Hindlimb muscle (tissue), 1 donor: ENCODE measurements at regions not wholly inside any gene's neighbourhood (a gene's known extent, or its start where the extent isn't known, plus 50 kb on each side); places are given as distances from the start of the nearest gene placed in this dataset.

Experiments used
- DNase-seq: peaks from one replicate; pipeline ENCODE4 v3.0.0-alpha.2; 2013

DNA sequence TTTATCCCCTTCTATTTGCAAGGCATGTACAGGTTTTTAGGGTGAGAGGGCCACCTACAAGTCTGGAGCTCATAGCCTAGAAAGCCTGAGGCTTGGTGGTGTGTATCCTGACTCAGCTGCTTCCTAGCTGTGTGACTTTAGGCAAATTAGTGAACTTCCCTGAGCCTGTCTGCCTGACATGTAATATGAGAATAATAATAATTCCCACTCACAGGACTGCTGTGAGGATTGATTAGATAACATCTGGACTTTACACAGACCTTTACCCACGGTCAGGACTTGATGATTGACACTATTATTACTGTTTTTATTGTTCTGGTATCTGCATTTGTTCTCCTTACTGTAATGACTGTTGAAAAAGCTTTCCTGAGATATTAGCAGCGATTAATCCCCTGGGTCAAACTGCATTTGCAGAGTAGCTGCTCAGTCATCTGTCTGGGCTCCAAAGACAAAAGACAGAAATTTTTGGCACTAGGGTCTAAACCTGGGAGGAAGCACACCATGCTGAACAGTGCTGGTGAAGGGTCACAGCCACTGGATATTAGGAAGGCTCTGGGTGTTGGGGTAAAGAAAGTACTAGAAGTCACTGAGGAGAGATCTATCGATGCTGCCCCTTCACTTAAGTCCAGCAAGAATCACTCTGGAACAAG, 276.5 kb upstream of the FN1 start:
- DNase-seq = no peak

DNA sequence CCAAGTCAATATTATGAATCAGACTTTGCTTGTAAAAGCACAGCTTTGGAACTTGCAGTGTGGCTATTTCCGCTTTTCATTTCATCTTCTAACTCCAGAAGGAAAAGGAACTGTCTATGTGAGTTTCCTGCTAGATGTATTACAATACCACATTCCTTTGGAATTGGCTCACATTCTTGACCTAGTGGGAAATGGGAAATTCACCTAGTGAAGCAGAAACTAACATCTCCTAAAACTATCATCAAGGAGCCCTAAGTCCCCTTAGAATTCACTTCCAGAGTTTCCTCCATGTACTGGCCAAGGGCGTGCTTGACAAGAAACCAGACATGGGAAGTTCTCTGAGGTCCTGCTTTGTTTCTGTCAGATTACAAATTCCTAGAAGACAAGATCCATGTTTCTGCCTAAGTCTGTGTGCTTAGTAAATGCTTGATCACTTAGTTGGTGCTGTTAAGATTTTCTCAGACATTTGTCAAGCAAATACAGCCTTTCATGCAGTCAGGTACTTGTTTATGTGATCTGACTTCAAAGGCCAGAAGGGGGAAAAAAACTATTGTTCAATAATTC, 275.7 kb upstream of the FN1 start:
- DNase-seq = no peak

DNA sequence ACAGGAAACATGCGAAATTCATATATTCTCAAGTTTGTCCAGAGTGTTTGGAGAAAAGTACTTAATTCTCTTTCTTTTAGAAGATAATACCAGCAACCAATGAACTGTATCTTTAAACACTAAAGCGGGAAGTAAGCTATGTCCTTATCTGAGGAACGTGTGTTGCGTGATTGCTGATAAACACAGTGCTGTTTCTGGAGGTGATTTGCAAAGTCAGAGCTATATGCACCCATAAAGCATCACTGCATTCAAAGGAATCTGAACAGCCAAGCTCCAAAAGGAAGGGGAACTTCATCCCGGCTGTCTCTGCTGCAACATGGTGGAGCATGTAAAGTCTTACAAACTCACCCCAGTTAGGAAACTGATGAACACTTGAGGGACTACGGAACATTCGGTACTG, 271.7 kb upstream of the FN1 start:
- no peak for DNase-seq

DNA sequence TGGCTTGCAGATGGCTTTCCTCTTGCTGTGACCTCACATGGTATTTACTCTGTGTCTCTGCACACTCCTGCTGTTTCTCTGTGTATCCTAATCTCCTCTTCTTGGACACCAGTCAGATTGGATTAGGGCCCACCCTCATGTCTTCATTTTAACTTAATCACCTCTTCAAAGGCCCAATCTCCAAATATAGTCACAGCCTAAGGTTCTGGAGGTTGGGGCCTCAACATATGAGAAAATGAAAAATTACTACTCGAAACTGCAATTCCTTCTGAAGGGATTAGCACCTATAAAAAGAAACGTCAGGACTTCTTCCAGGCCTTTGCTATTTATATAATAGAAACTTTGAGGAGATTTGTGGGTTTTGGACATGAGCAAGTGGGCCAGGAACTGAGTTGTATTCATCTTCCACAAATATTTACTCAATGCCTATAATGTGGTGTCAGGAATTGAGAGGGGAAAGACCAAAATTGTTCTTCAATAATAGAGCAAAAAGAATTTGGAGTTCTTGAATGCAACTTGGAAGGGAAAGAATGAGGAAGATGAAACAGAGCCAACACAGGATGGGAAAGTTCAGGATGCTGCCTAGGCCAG, 270.0 kb upstream of the FN1 start:
- no peak for DNase-seq

DNA sequence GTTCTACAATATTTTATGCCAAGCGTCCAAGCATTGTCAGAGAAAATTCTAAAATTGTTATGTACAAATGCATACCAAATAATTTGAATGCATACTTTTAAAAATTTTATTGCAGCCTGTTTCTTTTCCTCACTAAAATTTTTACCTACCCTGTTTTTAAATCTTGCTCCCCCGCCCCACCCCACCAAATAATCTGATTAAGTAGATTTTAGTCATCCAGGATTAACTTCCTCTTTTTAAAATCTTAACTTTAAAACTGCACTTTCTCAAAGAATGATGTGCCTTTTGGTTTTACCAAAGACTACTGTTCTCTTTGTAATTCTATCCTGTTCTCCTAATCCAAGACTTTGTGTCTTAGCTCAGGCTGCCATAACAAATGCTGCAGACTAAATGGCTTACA, 269.4 kb upstream of the FN1 start:
- no peak for DNase-seq

DNA sequence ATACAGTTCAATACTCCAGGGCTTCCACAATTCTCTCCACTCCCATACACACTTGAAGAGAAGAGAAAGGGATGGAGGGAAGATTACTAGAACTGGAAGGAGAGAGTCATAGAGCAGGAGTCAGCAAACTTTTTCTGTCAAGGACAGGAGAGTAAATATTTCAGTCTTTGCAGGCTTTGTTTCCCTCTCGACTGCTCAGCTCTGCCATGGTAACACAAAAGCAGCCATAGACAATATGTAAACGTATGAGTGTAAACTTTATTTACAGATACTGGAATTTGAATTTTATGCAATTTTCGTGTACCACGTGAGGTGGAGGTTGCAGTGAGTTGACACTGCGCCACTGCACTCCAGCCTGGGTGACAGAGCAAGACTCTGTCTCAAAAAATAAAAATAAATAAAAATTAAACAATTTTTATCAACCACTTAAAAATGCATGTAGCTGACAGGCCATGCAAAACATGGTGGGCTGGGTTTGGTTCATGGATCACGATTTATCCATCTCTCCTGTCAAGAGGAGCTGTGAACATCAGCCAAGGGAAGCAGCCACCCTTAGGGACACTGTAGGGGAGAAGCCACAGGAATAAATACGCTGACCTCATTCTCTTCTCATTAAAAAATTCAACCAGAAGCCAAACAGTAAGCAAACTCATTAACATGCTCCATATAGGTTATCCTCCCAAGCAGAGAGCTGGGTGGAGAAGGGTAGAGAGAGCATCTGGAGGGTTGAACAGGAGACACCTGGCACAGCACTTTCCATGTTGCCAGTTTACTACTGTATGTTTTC, 266.4 kb upstream of the FN1 start:
- DNase-seq = no peak

DNA sequence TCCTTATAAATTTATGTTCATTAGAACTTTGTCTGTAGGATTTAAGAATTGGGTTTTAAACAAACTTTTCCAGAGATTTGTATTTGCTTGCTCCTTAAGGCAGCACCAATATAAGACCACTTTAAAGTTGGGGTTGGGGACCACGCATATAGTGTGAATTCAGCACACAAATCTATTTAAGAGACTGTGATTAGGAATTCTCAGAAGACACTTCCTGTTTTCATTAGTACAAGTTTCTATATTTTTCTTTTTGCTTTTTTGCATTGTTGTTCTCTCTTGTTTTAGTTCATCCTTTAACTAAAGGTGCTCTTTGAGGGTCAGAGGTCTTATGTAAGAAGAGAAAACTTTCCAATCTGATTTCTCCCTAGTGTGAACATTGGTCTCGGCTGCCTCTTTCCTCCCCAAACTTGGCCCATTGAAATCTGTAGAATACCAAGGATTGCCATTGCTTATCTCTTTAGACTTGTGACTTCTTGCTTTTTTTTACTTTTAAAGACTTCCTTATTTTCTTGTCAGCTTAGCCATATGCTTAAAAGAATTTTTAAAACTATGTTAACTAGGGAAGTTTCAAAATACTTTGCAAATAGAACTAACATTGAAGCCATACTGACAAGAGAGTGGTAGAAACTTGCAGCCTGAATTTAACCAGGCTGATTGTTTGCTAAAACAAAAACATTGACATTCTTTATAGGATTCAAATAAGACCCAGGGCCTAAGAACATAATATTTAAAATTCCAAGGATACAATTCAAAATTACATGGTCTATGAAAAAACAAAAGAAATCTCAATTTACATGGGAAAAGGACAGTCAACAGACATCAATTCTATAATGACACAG, 264.1 kb upstream of the FN1 start:
- no peak for DNase-seq

DNA sequence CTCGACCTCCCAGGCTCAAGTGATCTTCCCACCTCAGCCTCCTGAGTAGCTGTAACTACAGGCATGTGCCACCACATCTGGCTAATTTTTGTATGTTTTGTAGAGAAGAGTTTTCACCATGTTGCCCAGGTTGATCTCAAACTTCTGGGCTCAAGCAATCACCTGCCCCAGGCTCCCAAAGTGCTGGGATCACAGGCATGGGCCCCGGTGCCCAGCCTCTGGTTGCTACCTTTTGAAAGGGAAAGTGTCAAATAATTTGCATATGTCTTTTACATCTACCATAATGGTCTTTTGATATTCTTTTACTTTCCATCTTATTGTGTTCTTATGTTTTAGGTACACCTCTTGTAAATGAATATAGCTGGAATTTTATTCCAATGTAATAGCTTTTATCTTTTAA, 263.1 kb upstream of the FN1 start:
- DNase-seq = no peak

DNA sequence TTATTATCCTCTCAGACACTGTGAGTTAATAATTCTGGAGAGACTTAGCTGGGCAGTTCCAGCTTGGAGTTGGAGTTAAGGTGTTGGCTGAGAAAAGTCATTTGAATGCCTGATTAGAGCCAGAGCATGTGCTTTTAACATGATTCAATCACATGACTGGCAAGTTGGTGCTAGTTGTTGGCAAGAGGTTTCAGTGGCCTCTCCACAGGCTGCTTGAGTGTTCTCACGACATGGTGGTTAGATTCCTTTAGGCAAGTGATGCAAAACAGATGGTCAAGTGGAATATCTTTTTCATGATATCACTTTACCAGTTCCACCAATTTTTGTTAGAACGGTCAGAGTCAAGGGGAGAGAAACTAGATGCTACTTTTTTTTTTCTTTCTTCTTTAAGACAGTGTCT, 262.7 kb upstream of the FN1 start:
- DNase-seq = no peak

DNA sequence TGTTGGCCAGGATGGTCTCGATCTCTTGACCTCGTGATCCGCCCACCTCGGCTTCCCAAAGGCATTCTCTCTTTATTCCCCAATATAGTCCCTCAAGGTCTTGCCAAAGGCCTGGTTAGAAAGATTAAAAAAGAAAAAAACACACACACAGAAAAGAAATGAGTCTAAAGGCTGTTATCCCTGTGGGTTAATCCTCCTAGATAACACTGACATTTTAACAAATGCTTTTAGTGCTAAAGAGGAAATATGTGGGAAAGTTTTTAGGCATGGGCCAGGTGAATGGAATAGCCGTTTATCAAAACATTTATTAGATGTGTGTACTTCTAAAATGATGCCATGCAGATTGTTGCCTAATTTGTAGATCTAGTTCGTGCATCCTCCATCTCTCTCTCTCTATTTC, 261.6 kb upstream of the FN1 start:
- no peak for DNase-seq

DNA sequence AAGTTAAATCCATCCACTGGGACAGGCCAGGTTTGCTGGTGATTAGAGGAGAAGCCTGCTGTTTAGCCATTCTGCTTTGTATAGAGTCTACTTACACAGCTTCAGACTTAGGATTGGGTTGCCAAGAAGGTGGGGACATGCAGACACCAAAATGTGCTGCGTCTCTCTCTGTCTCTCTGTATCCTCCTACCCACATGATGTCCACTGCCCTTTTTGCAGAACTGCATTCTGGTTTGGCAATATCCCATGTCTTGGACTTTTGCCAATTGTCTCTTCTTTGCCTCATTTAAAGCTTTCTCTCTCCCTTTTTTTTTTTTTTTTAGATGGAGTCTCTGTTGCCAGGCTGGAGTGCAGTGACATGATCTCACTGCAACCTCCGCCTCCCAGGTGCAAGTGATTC, 261.1 kb upstream of the FN1 start:
- DNase-seq = no peak

DNA sequence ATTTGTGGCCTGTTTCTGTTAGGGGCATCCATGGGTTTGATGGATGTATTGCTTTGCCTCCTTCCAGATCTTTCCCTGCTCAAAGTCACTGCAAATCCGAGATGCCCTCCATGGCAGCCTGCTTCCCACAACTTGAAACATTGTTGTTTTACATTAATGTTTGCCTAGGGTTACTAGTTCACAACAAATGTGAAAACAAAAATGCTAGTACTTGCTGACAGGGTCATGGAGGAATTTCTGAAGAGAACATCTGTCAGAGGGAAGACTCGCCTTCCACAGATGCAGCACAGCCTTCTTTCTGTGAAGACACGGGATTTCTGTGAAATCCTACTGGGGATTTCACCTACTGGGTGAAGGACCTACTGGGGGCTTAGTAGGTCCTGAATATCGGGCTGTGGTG, 260.0 kb upstream of the FN1 start:
- DNase-seq = no peak

DNA sequence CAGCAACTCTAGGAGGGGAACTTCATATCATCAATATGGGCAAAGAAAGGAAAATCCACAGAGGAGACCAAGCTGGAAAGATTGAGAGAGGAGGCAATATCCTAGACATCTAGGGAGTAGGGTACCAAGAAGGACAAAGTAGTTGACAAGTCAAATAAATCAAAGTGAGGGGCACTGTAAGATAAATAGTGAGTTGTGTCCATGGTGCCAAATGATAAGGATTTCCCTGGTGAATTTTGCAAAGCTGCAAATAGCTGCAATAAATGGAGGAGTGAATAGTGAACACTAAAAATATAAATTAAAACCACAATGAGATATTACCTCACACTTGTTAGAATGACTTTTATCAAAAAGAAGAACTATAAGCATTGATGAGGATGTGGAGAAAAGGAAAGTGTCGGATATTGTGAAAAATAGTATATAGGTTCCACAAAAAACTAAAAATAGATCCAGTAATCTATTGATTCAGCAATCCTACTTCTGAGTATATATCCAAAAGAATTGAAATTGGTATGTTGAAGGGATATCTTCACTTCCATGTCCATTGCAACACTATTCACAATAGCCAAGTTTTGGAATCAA, 258.2 kb upstream of the FN1 start:
- DNase-seq = no peak

DNA sequence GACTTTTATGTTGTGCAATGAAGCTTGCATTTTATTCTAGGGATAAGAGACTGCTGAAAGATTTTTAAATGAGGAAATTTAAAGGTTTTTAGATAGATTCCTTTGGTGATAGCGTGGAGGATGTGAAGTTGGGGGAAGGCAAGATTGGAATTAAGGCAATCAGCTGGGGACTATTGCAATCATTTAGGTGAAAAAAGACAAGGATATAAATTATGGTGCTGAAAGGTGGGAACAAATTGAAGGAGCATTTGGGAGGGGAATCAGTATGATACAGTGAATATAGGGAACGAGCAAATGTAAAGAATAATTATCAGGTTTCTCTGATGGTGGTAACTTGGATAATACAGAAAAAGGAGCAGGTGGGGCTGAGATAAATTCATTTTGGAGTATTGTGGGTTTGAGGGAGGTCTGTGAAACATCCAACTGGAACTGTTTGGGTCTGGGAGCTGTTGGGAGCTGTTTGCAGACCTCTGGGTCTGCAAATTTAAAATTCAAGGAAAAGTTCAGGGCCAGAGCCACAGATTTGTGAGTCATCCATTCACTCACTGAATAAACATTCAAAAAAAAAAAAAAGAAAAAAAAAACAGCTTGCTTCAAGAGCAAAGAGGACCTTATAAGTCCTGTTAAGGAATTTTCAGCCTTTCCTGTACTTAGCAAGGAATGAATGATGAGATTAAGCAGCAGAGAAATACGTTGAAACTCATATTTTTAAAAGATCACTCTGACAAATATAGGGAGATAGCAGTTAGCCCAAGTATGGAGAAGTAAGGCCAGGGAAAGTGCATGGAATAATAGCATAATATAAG, 257.5 kb upstream of the FN1 start:
- DNase-seq = no peak

DNA sequence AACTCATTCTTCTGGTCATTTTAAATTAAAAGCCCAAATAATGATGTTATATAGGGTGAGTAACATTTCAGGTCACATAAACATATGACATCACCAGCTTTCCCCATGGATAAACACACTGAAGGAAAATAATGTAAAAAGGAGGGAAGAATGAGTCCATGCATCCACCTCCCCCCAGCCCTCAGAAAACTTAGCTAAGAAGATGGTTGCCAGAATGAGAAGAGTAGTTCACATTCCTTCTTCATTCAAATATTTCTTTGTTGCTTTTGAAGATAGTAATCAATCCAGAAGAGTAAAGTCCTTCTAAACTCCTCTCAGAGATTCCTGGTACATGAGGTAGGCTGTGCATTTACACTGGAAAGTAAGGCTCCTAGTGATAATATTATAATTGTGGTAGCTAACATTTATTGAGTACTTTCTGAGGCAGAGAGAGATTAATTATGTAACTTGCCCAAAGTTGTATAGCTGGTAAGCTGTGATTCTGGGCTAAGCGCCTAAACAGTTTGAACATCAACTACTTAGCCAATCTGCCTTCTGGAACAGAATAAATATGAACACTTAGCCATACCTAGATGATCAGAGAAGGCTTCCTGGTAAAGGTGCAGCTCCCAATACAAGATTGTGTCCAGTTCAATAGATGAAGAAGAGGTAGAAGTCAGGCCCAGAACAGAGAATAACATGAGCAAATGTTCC, 256.7 kb upstream of the FN1 start:
- DNase-seq = no peak

DNA sequence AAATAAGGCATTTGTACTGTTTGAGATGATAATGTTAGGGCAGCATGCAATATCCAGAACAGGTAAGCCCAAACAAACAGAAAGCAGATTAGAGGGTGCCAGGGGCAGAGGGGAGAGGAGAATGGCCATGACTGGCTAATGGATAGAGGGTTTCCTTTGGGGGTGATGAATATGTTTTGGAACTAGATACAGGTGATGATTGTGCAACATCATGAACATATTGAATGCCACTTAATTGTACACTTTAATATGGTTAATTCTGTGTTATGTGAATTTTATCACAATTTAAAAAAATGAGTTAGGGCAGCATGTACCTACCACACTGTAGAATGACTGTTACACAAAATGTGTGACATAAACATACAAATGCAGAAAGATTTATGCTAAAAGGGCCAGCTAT, 255.5 kb upstream of the FN1 start:
- no peak for DNase-seq

DNA sequence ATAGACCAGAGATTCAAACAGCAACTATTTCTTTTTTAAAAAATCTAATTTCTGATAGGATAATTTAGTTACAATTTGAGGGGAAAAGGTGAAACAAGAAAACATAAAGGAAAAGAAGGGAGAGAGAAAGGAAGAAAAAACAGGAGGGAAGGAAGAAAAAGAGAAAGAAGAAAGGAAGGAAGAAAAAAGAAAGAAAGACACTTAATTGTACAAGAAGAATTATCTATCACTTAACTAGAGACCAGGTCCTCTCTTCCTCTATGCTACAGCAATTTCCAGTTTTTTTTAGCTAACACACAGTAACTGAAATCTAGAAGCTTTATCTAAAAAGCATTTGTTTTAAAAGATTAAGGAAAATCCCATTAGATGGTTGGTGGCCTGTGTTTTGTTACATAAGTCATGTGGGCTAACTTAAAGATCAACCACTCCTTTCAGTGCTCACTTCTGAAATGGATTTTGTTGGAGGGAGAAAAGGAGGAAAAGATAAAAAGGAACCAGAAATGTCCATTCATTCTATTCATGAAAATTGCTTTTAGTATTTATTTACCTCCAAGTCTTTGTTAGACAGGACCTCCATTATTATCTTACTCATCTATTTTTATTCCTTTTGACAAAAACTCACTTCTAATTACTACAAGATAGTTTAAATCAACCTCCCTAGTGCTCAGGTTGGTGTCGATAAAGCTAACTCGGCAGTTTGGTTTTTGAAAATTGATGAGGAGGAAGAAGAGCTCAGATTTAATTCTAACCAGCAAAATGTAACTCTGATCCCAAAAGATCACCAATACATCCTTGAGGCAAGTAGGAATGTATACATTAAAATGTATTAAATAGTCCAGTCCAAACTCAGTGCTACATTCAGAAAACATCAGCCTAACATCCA, 251.5 kb upstream of the FN1 start:
- DNase-seq = no peak

DNA sequence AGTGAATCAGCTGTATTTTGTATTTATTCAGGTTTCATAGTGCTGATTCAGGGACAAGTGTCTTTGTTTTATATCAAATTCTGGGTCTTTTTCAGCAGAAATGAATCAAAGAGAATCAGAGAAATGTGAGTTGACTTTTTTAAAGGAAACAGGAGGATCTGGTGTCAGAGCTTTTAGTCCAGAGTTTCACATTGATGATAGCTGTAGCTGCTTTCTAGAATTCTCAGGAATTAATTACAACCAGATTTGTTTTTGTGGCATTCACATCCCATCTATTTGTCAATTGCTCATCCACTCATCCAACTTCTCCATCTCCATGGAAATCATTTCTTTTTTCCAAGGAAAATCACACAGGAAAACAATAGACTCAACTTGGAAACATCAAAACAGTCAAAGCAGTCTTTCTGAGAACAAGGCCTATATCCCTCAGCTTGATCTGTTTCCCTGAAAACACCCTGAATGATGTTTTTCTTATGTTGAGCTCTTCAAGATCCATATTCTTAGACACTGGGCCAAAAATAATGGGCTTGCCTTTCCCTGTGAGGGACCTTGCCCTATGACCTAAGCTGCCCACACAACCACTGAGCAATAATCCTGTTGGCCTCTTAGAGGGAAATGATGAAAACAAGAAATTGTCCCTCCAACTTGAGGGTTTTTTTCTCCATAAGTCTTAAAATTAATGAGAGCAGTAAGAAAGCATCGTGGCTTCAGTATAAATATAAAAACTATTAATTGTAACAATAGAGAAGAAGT, 249.5 kb upstream of the FN1 start:
- DNase-seq = peak; percentile 27
